WERI-Rb-1 (cell line): ENCODE measurements at regions not wholly inside any gene's neighbourhood (a gene's known extent, or its start where the extent isn't known, plus 50 kb on each side); places are given as distances from the start of the nearest gene placed in this dataset.

ENCODE experiments used
- DNase-seq: peaks from one replicate; pipeline ENCODE4 v3.0.0-alpha.2; 2020
- H3K27ac ChIP-seq: fragments of 250-450 bp; sonication (Bioruptor Pico); 2 replicates; pipeline ENCODE4 v1.5.1; 2020; ENCODE audit warnings: mild to moderate bottlenecking, moderate library complexity
- H3K27me3 ChIP-seq: fragments of 250-450 bp; sonication (Bioruptor Pico); 2 replicates; pipeline ENCODE4 v1.5.1; 2021; ENCODE audit warnings: mild to moderate bottlenecking, low read depth, moderate library complexity; ENCODE audit not compliant: insufficient read depth, severe bottlenecking
- H3K36me3 ChIP-seq: fragments of 250-450 bp; sonication (Bioruptor Pico); 2 replicates; pipeline ENCODE4 v1.5.1; 2020; ENCODE audit warnings: mild to moderate bottlenecking, moderate library complexity
- H3K4me3 ChIP-seq: 2 replicates; pipeline ENCODE4 v1.5.1; 2011; ENCODE audit warnings: low read depth, mild to moderate bottlenecking, control low read depth, low read length
- H3K9me3 ChIP-seq: fragments of 250-450 bp; sonication (Bioruptor Pico); 2 replicates; pipeline ENCODE4 v1.5.1; 2021; ENCODE audit warnings: mild to moderate bottlenecking, moderate library complexity; ENCODE audit not compliant: severe bottlenecking
- TF ChIP-seq, protein P1 (sequence below): IDR thresholded peaks from 2 replicates; pipeline ENCODE4 v1.5.1; 2011; ENCODE audit warnings: low read depth, mild to moderate bottlenecking, control low read depth, inconsistent platforms, low read length

DNA sequence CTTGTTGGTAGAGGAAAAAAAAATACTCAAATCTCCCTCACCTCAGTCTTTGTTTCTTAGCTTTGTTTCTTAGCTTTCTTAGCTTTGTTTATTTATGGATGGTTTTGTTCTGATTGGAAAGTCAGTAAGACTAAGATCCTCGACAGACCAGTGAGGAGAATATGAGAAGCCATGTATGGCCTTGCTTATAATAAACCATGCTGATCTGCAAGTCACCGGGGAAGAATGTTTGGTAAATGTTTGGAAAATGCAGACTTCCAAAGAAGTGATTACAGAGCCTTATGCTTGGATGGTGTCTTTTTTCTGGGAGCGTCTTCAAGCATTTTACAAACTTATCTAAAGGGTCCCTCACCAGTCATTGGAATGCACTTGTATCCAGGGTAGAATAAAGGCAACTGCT, 90.1 kb upstream of the NOCT start:
- Histone ChIP-seq H3K27ac (no peak overlapping the region), H3K27me3 (no peaks in the 10 kb centered on the region), H3K36me3 (no peaks in the 10 kb centered on the region), H3K9me3 (no peaks in the 10 kb centered on the region), H3K4me3 (no peak overlapping the region)
- TF ChIP-seq, protein P1, sequence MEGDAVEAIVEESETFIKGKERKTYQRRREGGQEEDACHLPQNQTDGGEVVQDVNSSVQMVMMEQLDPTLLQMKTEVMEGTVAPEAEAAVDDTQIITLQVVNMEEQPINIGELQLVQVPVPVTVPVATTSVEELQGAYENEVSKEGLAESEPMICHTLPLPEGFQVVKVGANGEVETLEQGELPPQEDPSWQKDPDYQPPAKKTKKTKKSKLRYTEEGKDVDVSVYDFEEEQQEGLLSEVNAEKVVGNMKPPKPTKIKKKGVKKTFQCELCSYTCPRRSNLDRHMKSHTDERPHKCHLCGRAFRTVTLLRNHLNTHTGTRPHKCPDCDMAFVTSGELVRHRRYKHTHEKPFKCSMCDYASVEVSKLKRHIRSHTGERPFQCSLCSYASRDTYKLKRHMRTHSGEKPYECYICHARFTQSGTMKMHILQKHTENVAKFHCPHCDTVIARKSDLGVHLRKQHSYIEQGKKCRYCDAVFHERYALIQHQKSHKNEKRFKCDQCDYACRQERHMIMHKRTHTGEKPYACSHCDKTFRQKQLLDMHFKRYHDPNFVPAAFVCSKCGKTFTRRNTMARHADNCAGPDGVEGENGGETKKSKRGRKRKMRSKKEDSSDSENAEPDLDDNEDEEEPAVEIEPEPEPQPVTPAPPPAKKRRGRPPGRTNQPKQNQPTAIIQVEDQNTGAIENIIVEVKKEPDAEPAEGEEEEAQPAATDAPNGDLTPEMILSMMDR: no peak
- DNase-seq: no peak

DNA sequence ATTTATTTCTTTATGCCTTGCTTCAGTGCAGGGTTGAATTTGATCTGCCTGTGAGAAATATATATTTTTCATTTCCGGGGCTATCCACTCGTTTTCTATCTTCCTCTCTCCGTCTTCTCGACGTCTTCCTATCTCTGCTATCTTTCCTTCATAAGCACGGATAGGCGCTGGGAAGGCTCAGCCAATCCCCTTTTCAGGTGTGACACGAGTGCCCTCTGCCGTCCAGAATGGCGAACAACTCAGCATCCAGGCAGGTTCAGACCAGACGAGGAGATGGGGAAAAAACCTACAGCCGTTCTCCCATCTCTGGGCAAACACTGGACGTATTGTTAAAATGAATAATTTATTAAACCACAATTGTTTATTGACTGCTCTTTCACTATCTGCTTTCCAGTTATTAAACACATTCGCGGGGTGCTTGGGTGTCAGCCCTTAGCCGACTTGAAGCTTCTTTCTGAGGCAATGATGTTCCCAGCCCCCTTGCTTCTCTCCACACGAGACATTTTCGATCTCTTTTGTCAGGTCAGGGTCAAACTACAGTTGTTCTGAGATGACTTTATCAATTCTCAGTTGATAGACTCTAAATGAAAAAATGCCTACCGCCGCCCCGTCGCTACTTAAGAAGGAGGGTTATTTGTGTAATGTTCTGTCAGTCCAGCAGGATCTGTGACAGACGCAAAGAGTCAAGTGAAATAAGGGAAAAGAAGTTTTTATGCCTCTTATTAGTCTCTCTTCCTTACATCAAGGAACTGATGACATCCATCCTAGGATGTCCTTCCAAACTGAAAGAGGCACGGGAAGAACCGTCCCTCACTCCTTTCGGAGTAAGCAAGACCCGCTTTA, 96.3 kb upstream of the NOCT start:
- H3K4me3 ChIP-seq: no peak overlapping the region
- no peaks in the 10 kb centered on the region for H3K9me3 ChIP-seq
- no peak overlapping the region for H3K27ac ChIP-seq
- TF ChIP-seq, protein P1: peak; percentile 87
- DNase-seq: peak; percentile 88
- H3K27me3 ChIP-seq: no peaks in the 10 kb centered on the region
- no peaks in the 10 kb centered on the region for H3K36me3 ChIP-seq

DNA sequence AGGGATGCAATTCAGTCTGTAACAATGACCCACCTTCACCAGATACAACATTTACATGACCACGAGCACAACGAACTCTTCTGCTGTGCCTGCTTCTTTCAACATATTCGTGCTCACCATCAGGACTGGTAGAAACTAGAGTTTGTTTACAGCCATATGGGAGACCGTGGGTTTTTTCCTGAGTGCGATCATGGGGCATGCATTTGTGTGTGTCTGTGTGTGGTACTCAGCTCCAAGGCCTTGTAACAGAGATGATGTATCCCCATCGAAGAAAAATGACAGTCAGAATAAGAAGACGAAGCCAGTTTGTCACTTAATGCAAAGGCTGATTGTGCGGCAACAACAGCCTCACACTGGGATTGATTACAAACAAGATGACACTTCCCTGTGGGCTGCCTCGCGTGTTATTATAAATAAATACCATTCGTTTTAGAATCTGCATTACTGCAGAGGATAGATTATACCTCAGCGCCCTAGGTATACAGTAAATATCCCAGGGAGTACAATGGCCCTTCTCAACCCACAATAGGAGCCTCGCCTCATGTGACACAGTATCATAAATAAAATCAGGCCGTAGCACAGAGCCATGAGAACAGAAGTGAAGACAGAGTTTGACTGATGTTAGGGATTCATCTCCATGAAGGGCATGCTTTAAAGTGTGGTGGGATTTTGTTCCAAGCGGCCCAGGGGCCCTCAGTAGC, 97.3 kb upstream of the NOCT start:
- Histone ChIP-seq H3K9me3 (no peaks in the 10 kb centered on the region), H3K27ac (no peak overlapping the region), H3K4me3 (no peak overlapping the region), H3K36me3 (no peaks in the 10 kb centered on the region), H3K27me3 (no peaks in the 10 kb centered on the region)
- no peak for DNase-seq
- TF ChIP-seq, protein P1: no peak

DNA sequence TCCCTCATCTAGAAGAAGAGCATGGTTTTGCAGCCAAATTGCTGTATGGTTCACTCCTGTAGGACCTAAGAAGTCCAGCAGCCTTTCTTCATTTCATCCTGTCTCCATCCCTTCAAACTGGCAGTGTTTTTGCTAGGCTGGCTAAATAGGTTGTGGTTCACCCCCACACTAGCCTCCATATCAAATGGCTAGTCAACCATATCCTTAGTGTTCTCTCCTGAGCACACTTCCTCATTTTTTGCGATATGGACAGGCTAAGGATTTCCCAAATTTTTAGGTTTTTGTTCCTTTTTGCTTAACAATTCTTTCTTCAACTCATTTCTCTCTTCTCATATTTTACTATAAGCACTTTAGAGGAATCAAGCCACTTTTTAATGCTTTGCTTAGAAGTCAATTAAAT, 98.8 kb upstream of the NOCT start:
- TF ChIP-seq, protein P1: no peak
- no peak overlapping the region for H3K27ac ChIP-seq
- no peaks in the 10 kb centered on the region for H3K36me3 ChIP-seq
- no peaks in the 10 kb centered on the region for H3K27me3 ChIP-seq
- H3K9me3 ChIP-seq: no peaks in the 10 kb centered on the region
- no peak for DNase-seq
- H3K4me3 ChIP-seq: no peak overlapping the region

DNA sequence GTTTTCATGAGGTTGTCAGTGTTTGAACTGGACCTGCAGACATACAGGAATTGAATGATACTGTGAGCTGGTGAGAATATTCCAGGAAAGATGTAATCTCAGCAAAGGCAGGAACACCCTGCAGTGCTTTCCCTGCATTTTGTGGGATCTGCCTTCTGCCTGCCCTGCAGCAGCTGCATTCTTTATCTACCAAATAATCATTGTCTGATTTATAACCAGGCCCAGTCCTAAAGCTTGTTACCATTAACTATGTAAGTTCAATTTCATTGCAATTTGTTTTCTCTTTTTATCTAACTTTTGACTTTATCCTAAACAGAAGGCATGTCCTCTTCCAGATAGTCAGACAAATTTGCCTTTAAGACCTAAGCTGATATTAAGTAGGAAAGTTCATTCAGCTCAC, 99.8 kb upstream of the NOCT start:
- DNase-seq: no peak
- TF ChIP-seq, protein P1: no peak
- no peak overlapping the region for H3K4me3 ChIP-seq
- H3K9me3 ChIP-seq: no peaks in the 10 kb centered on the region
- no peak overlapping the region for H3K27ac ChIP-seq
- no peaks in the 10 kb centered on the region for H3K27me3 ChIP-seq
- H3K36me3 ChIP-seq: no peaks in the 10 kb centered on the region
